NCI-H146 treated with DMSO at 0.1 percent for 48 hours (cell line): ENCODE measurements at regions not wholly inside any gene's neighbourhood (a gene's known extent, or its start where the extent isn't known, plus 50 kb on each side); places are given as distances from the start of the nearest gene placed in this dataset.
A peak's percentile ranks its signal among the peaks of the same experiment; 100 is the strongest.
"Not testable (repeated sequence)": the region's sequence is repeated elsewhere in the genome, so short reads cannot be mapped to it uniquely, and the experiment has no call there.

Source experiments
- DNase-seq: peaks from one replicate; lab custom pipeline; 2025; ENCODE audit not compliant: unreplicated experiment; lab: John Stamatoyannopoulos, UW

- DNase-seq = no peak
Observed at GRCh38 chr12:30578426-30578825, 117.2 kb downstream of the IPO8 start.

DNA sequence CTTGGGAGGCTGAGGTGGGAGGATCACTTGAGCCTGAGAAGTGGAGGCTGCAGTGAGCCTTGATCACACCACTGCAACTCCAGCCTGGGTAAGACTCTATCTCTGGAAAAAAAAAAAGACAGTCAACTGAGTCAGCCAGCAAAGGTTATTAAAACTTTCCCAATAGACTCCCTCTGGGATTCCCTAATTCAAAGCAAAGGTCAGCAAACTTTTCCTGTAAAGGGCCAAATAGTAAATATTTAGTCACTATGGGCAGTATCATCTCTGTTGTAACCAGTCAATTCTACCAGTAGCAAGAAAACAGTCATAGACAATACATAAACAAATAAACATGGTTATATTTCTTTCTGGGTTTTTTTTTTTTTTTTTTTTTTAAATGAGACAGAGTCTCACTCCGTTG is 122.5 kb downstream of the IPO8 start:
- DNase-seq = no peak

DNA sequence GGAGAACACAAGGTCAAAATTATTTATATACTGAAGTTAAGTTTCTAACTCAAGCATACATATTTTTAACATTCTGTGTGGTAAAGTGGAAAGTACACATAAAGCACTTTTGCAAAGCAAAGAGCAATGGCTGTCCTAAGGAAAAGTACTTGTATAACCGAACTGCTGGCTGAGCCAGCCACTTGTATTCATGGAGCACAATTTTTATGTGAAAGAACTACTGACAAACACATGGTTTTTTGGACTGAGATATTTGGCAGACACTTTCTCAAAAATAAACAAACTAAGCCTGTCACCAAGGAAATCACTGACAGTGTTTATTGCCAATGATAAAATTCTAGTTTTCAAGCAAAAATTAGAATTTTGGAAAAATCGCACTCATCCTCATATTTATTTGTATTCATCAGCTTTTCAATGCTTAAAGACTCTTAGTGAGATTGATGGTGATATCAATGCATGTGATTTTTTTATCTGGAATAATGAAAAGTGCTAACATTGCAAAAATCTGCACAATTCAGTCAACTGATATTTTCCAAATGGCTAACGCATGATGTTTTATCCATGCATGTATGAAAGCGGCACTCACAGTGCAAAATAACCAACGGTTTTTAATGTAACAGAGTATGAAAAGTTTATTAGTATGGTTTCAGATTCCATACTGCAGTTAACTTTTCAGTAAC is 125.3 kb downstream of the IPO8 start:
- no peak for DNase-seq

DNA sequence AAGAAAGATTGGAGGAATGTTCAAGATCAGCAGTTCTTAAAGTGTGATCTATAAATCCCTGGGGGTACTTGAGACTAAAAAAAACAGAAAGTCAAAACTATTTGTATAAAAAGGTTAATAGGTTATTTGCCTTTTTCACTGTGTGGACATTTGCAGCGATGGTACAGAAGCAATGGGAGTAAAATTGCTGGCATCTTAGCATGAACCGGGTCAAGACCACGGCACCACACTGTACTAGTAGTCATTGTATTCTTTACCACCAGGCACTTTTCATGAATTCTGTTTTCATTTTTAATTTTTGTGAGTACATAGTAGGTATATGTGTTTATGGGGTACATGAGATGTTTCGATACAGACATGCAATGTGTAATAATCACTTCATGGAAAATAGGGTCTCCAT is 126.2 kb downstream of the IPO8 start:
- DNase-seq = no peak

DNA sequence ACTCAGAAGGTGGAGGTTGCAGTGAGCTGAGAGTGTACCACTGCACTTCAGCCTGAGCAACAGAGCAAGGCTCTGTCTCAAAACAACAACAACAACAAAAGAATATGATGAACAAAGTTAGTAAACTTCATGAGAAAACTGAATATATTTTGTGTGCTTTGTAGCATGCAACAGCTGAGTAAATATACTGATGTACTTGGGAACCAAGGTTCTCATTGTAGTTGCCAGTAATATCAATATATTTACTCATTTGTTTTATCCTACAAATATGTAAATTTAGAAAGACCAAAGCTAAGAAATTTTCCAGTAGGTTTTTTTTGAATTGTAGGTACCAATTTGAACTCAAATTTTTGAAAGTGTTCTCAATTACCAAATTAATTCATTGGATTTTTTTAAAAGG is 127.2 kb downstream of the IPO8 start:
- DNase-seq = no peak

DNA sequence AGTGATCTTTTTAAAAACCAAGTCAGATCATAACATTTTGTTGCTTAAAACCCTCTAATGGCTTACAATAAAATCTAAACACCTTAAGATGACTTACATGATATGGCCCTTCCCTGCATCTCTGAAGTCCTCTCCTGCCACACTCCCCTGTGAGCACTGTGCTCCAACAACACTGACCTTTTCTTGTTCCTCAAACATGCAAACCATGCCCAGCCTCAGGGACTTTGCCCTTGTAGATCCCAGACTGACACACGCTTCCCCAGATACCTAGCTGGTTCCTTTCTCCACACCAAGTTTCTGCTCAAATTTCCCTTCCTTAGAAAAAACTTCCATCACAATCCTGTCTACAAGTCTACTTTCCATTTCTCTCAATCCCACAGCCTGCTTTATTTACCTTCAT is 128.6 kb downstream of the IPO8 start:
- DNase-seq = no peak

DNA sequence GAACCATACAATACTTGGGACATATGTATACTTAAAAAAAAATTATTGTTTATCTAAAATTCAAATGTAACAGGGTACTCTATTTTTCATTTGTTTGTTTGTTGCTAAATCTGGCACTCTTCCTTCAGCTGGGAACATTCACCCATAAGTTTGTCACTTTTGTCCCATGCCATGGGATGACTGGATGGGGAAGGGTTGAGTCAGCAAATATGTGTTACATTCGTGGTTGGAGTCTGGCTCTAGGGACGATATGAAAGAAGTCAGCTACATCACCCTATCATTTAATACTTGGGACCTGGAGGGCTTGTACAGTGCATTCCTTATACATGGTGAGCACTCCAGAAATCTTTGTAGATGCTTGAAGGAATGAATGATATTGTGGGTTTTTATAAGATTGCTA is 131.3 kb downstream of the IPO8 start:
- no peak for DNase-seq

- DNase-seq = no peak
Observed at GRCh38 chr12:30548203-30548602, 147.5 kb downstream of the IPO8 start.

DNA sequence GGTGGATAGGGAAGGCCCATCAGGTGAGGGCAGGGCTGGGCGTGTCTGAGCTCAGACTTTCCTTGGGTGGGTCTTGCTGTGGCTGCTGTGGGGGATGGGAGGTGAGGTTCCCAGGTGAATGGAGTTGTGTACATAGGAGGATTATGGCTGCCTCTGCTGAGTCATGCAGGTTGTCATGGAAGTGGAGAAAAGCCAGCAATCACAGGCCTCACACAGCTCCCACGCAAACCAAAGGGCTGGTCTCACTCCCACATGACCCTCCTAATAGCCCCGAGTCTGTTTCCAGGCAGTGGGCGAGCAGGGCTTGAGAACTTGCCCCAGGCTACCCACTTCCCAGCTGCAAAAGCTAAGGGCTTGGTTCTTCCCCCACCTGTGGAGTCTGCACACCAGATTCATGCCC is 149.5 kb downstream of the IPO8 start:
- DNase-seq = no peak

DNA sequence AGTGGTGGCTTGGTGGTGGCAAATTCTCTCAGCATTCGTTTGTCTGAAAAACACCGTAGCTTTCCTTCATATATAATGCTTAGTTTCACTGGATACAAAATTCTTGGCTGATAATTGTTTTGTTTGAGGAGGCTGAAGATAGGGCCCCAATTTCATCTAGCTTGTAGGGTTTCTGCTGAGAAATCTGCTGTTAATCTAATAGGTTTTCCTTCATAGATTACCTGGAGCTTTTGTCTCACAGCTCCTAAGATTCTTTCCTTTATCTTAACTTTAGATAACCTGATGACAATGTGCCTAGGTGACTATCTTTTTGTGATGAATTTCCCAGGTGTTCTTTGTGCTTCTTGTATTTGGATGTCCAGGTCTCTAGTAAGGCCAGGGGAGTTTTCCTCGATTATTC is 151.0 kb downstream of the IPO8 start:
- DNase-seq = not testable (repeated sequence)

DNA sequence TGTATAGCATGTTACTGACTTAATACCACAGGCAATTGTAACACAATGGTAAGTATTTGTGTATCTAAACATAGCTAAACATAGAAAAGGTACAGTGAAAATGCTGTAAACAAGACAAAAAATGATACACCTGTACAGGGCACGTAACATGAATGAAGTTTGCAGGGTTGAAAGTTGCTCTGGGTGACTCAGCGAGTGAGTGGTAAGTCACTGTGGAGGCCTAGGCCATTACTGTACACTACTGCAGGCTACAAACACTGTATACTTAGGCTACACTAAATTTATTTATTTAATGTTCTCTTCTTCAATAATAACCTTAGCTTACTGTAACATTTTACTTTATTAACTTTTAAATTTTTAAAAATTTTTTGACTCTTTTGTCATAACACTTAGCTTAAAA is 158.4 kb downstream of the IPO8 start:
- no peak for DNase-seq

DNA sequence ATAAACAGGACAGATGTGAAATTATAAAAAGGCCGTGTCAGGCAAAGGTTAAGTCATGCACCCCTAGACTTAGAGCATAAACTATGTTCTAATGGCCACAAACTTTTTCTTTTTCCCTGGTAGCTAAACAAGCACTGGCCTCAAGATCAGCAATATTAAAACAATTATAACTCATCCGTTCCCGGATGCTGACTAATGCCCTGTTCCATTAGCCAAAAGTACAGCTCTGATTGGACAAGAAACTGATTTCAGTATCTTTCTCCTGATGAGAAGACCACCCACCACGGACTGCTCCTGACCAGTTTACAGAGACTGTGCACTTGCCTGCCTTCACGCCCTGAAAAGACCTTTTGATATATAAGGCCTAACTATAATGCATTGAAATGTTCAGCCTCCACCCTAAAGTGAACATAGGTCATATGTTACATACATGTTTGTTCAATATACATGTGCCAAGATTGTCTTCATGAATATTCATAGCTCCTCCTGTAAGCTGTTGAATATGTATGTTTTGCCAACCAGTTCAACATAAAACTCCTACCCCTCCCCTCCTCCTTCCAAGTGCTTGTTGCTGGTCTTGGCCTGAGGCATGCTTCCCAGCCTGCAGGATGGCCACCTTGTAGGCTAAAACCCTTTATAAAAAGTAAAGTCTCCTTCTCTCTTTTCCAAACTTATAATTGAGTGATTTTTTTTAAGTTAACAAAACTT is 162.0 kb downstream of the IPO8 start:
- no peak for DNase-seq

- no peak for DNase-seq
Observed at GRCh38 chr12:30531731-30532678, 163.7 kb downstream of the IPO8 start.

GRCh38 chr12:30529489-30530269 is 166.0 kb downstream of the IPO8 start:
- DNase-seq = no peak

DNA sequence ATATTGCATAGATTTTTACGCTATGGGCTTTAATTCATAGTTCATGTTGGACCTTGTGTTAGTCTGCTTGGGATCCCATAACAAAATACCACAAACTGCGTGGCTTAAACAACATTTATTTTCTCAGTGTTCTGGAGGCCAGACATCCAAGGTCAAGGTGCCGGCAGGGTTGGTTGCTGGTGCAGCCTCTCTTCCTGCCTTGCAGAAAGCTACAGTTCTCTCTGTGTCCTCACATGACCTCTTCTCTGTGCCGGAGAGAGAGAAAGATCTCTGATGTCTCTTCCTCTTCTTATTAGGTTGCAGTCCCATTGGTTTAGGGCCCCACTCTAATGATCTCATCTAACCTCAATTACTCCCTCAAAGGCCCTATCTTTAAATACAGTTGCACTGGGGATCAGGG is 170.5 kb downstream of the IPO8 start:
- DNase-seq = no peak

GRCh38 chr12:30520285-30520684 is 175.4 kb downstream of the IPO8 start:
- not testable (repeated sequence) for DNase-seq

DNA sequence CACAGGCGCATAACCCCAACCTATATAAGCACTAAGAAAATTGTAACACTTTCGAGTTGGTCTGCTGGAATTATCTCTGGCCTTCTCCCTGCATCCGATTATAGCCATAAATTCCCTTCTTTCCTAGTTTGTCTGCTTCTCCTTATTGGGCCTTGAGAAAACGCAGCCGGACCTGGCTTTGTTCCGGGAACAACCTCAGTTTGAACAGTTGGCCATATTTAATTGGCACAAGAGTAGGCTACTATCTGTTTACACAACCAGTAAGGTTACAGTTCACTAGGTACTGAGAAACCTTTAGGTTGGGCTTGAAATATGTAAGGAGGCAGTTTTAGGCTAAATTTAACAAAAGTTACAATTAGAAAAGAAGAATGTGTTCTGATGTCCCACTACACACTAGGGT is 176.1 kb downstream of the IPO8 start:
- DNase-seq = no peak

DNA sequence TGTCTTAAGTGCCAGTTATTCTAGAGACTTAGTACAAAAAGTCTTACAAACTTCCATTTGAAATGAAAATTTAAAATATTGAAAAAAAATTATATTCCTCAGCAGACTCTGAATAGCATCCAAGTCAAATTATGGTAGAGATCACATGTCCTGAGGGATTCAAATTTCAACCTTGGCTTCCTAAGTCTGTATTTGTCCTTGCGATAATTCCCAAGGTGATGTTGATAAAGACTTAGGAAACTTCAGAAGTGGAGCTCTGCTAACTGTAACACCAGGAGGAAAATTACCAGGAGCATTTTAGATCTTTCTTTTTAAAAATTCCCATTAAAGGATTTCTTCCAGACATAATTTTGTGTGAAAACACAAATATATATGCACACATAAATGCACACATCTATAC is 178.3 kb downstream of the IPO8 start:
- no peak for DNase-seq

- peak; percentile 5 for DNase-seq
Observed at GRCh38 chr12:30515351-30515750, 180.3 kb downstream of the IPO8 start.

DNA sequence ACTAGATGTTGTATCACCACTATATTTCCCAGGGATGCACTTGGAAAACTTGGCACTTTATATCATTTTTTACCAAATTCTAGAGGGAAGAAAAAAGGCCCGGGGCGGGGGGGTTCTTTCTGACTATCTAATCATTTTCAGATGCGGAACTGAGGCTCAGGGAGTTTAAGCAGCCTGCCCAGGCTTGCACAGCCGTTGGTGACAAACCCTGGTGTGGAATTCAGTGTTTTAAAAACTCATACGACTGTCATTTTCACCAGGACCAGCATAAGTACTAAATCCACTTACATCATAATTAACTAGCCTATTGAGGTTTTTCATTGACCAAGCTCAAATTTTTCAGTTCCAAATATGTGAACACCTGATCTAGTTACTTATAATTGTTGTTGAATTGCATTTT is 181.0 kb downstream of the IPO8 start:
- no peak for DNase-seq
